Lower leg skin (tissue), 3 donors: ENCODE measurements at regions not wholly inside any gene's neighbourhood (a gene's known extent, or its start where the extent isn't known, plus 50 kb on each side); places are given as distances from the start of the nearest gene placed in this dataset.

Experiments used
- POLR2A ChIP-seq, 2 donors: fragments of 450-650 bp; IDR thresholded peaks; one replicate each; pipeline ENCODE4 v1.6.1; 2016 to 2017; ENCODE audit warnings: antibody characterized with exemption in 2 of 2, mild to moderate bottlenecking in 1 of 2, moderate library complexity in 1 of 2
- TF ChIP-seq, protein P1 (sequence below), 3 donors: fragments of 450-650 bp; IDR thresholded peaks; one replicate each; pipeline ENCODE4 v1.5.1; 2016; ENCODE audit warnings: antibody characterized with exemption in 3 of 3, mild to moderate bottlenecking in 3 of 3, moderate library complexity in 2 of 3

- TF ChIP-seq, protein P1, sequence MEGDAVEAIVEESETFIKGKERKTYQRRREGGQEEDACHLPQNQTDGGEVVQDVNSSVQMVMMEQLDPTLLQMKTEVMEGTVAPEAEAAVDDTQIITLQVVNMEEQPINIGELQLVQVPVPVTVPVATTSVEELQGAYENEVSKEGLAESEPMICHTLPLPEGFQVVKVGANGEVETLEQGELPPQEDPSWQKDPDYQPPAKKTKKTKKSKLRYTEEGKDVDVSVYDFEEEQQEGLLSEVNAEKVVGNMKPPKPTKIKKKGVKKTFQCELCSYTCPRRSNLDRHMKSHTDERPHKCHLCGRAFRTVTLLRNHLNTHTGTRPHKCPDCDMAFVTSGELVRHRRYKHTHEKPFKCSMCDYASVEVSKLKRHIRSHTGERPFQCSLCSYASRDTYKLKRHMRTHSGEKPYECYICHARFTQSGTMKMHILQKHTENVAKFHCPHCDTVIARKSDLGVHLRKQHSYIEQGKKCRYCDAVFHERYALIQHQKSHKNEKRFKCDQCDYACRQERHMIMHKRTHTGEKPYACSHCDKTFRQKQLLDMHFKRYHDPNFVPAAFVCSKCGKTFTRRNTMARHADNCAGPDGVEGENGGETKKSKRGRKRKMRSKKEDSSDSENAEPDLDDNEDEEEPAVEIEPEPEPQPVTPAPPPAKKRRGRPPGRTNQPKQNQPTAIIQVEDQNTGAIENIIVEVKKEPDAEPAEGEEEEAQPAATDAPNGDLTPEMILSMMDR (IDR thresholded peaks at IDR 0.05): no peak
- no peak for TF ChIP-seq POLR2A (IDR thresholded peaks at IDR 0.05)
These were observed 1030.2 kb downstream of the EFNA5 start for GRCh38 chr5:106640511-106640910.
